Endodermal cell (in vitro differentiated cells): ENCODE measurements at regions not wholly inside any gene's neighbourhood (a gene's known extent, or its start where the extent isn't known, plus 50 kb on each side); places are given as distances from the start of the nearest gene placed in this dataset.

Experiments
- DNase-seq: peaks from one replicate; pipeline ENCODE4 v3.0.0-alpha.2; 2017
- H3K27ac ChIP-seq: 2 replicates; pipeline ENCODE4 v1.5.1; 2013; ENCODE audit warnings: mild to moderate bottlenecking, low read depth, low read length, moderate library complexity
- H3K27me3 ChIP-seq: 2 replicates; pipeline ENCODE4 v1.6.1; 2013; ENCODE audit warnings: mild to moderate bottlenecking, low read length, moderate library complexity; ENCODE audit not compliant: insufficient read depth, control insufficient read depth, poor library complexity, severe bottlenecking
- H3K36me3 ChIP-seq: 2 replicates; pipeline ENCODE4 v1.7.0; 2013; ENCODE audit warnings: mild to moderate bottlenecking, low read length, moderate library complexity; ENCODE audit not compliant: control insufficient read depth, insufficient read depth
- H3K4me1 ChIP-seq: one replicate; pipeline ENCODE4 v1.7.0; 2013; ENCODE audit warnings: low read length; ENCODE audit not compliant: control insufficient read depth, insufficient read depth
- H3K4me3 ChIP-seq: 2 replicates; pipeline ENCODE4 v1.5.1; 2013; ENCODE audit warnings: mild to moderate bottlenecking, low read length, moderate library complexity
- H3K9ac ChIP-seq: 2 replicates; pipeline ENCODE4 v1.6.1; 2013; ENCODE audit warnings: mild to moderate bottlenecking, low read length, moderate library complexity; ENCODE audit not compliant: poor library complexity, severe bottlenecking; ENCODE audit errors: extremely low read depth
- H3K9me3 ChIP-seq: 2 replicates; pipeline ENCODE4 v1.6.1; 2013; ENCODE audit warnings: mild to moderate bottlenecking, low read length, moderate library complexity; ENCODE audit not compliant: control insufficient read depth
- H3K27ac Mint-ChIP-seq: 2 replicates; pipeline ENCODE4 v1.8.0; 2020; ENCODE audit warnings: mixed read lengths
- H3K27me3 Mint-ChIP-seq: 2 replicates; pipeline ENCODE4 v1.8.0; 2021; ENCODE audit warnings: mild to moderate bottlenecking, mixed read lengths; ENCODE audit not compliant: insufficient read depth
- H3K36me3 Mint-ChIP-seq: 2 replicates; pipeline ENCODE4 v1.8.0; 2020; ENCODE audit warnings: low read depth, mixed read lengths
- H3K4me1 Mint-ChIP-seq: 2 replicates; pipeline ENCODE4 v1.8.0; 2020; ENCODE audit warnings: mixed read lengths
- H3K4me3 Mint-ChIP-seq: 2 replicates; pipeline ENCODE4 v1.8.0; 2020; ENCODE audit warnings: mild to moderate bottlenecking, moderate library complexity, mixed read lengths
- H3K9me3 Mint-ChIP-seq: 2 replicates; pipeline ENCODE4 v1.8.0; 2020; ENCODE audit warnings: mild to moderate bottlenecking, mixed read lengths
- CTCF ChIP-seq: fragments of 200-600 bp; sonication (generic); conservative IDR thresholded peaks from 2 replicates; pipeline ENCODE4 v1.5.0; 2021; ENCODE audit warnings: antibody characterized with exemption, mild to moderate bottlenecking
- WGBS, 2 experiments: methylation state at CpG; one replicate each; pipeline versions ENCODE4 v1.1.5 to v1.1.7; 2013; ENCODE audit warnings: missing lambda C conversion rate in 2 of 2, mixed read lengths in 1 of 2; ENCODE audit not compliant: insufficient coverage in 1 of 2, insufficient read length in 1 of 2; 5-methylcytosine and 5-hydroxymethylcytosine counted together

DNA sequence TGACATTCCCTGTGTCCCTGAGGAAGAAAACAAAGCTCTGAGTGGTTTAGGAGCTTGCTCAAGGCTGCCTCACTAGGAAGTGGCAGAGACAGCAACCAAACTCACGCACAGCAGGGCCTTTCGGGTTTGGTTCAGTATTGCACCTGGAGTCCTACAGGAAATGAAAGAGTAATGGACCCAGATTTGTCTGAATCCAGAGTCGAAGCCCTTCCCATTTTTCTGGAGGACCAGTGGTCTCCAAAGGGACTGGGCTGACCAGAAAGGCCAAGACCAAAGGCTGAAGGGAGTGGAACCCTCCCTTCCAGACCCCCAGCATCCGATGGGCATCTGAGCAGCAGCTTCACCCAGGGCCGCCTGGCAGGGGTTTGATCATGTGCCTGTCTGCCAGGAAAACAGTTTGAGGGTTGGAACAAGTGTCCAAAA is 85.5 kb upstream of the RPL38 start:
- no peak overlapping the region for H3K27ac ChIP-seq
- Mint-ChIP-seq H3K27me3 (no peaks in the 10 kb centered on the region), H3K27ac (no peak overlapping the region), H3K9me3 (peaks cover 17% of the 10 kb centered on the region), H3K4me3 (no peak overlapping the region), H3K36me3 (no peaks in the 10 kb centered on the region), H3K4me1 (peaks cover 38% of the 10 kb centered on the region)
- H3K9me3 ChIP-seq, result peaks cover 9% of the 10 kb centered on the region
- TF ChIP-seq CTCF, result peak; percentile 51
- no peaks in the 10 kb centered on the region for H3K36me3 ChIP-seq
- 64 to 70% methylated on average over 5 of the region's 5 CpGs for WGBS, 2 experiments
- H3K4me3 ChIP-seq, result no peak overlapping the region
- H3K27me3 ChIP-seq, result no peaks in the 10 kb centered on the region
- H3K9ac ChIP-seq, result no peak overlapping the region
- DNase-seq, result peak; percentile 89
- H3K4me1 ChIP-seq, result peaks cover 11% of the 10 kb centered on the region

DNA sequence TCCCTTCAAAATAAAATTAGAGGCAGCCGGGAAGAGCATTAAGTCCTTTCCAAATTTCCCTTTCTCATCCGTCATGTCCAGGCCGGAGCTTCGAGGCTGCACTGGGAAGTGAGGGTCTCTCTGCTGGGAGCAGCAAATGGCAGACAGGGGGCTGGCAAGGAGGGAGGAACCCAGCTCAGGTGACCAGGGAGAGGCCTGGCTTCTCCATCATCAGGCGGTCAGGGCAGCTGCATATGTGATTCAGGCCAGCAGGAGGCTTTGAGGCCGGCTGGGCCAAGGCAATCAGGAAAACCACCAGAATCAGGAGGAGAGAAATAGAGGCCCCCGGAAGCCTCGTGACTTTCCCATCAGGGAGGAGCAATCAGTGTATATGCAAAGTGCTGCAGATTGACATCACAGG is 85.0 kb upstream of the RPL38 start:
- Mint-ChIP-seq H3K36me3 (no peaks in the 10 kb centered on the region), H3K4me1 (peaks cover 42% of the 10 kb centered on the region), H3K27ac (peak overlapping the region; percentile 77), H3K27me3 (no peaks in the 10 kb centered on the region), H3K4me3 (no peak overlapping the region), H3K9me3 (peaks cover 16% of the 10 kb centered on the region)
- H3K4me3 ChIP-seq, result no peak overlapping the region
- peaks cover 11% of the 10 kb centered on the region for H3K4me1 ChIP-seq
- TF ChIP-seq CTCF, result peak; percentile 81
- peaks cover 9% of the 10 kb centered on the region for H3K9me3 ChIP-seq
- no peak overlapping the region for H3K9ac ChIP-seq
- no peaks in the 10 kb centered on the region for H3K27me3 ChIP-seq
- H3K27ac ChIP-seq, result no peak overlapping the region
- peak; percentile 98 for DNase-seq
- WGBS, 2 experiments, result 48 to 60% methylated on average over 5 to 8 of the region's 8 CpGs
- H3K36me3 ChIP-seq, result no peaks in the 10 kb centered on the region

- Mint-ChIP-seq H3K4me1 (peaks cover 48% of the 10 kb centered on the region), H3K9me3 (peaks cover 12% of the 10 kb centered on the region), H3K27me3 (no peaks in the 10 kb centered on the region), H3K27ac (peak overlapping the region; percentile 69), H3K36me3 (no peaks in the 10 kb centered on the region), H3K4me3 (no peak overlapping the region)
- Histone ChIP-seq H3K36me3 (no peaks in the 10 kb centered on the region), H3K4me3 (no peak overlapping the region), H3K9ac (no peak overlapping the region), H3K27me3 (no peaks in the 10 kb centered on the region), H3K9me3 (peaks cover 9% of the 10 kb centered on the region), H3K27ac (no peak overlapping the region), H3K4me1 (peaks cover 11% of the 10 kb centered on the region)
- no peak for TF ChIP-seq CTCF
- no peak for DNase-seq
- WGBS, 2 experiments, result 91 to 93% methylated on average over 12 to 16 of the region's 16 CpGs
Measured at GRCh38 chr17:74119049-74119580, 84.4 kb upstream of the RPL38 start.
